HepG2 (cell line): ENCODE measurements at regions not wholly inside any gene's neighbourhood (a gene's known extent, or its start where the extent isn't known, plus 50 kb on each side); places are given as distances from the start of the nearest gene placed in this dataset.

ENCODE experiments used
- ATAC-seq: fragments of 200-7000 bp; cut with Tn5 transposase; 3 replicates; pipeline ENCODE4 v1.9.1; 2020; ENCODE audit warnings: mild to moderate bottlenecking, moderate library complexity
- BruUV-seq: library from RNA; stranded (reverse); fragments of 400-500 nt; replicated peaks from 2 replicates; lab custom pipeline; 2021; lab: Mats Ljungman, UMichigan
- CTCF ChIA-PET: fragments of 300-600 bp; formaldehyde crosslinking; extraction: SDS; loops from one replicate; lab custom pipeline; 2021; ENCODE audit warnings: low total read pairs, inconsistent platforms, low intra/inter-chr PET ratio; lab: Yijun Ruan, JAX
- POLR2A ChIA-PET: fragments of 350-600 bp; sonication (Branson Sonifier 250); formaldehyde crosslinking; loops from one replicate; lab custom pipeline; 2020; ENCODE audit warnings: antibody characterized with exemption, inconsistent platforms; lab: Yijun Ruan, JAX
- DNase-seq: peaks from one replicate; pipeline ENCODE4 v3.0.0-alpha.2; 2015; ENCODE audit warnings: low spot score
- FAIRE-seq: peaks from 3 replicates; lab custom pipeline; 2011; peaks lifted over from hg19 to GRCh38; lab: Jason Lieb, UNC
- H2AFZ ChIP-seq: one replicate; pipeline ENCODE4 v1.6.1; 2011; ENCODE audit warnings: low read length, inconsistent platforms
- H3K27ac ChIP-seq: fragments of 300-600 bp; 3 replicates; pipeline ENCODE4 v1.8.0; 2011; ENCODE audit warnings: mixed run types, mild to moderate bottlenecking, mixed read lengths, low read length, inconsistent platforms; ENCODE audit not compliant: insufficient read depth; ENCODE audit errors: extremely low read length
- H3K27me3 ChIP-seq, 2 experiments: fragments of 200-600 bp in 1 of 2; 2 replicates in 1 of 2; 3 replicates in 1 of 2; pipeline versions ENCODE4 v1.6.0 to v1.8.0; 2011; ENCODE audit warnings: low read length in 2 of 2, mild to moderate bottlenecking in 2 of 2, moderate library complexity in 2 of 2, inconsistent platforms in 1 of 2; ENCODE audit not compliant: insufficient read depth in 2 of 2, control insufficient read depth in 1 of 2
- H3K36me3 ChIP-seq, 2 experiments: fragments of 200-600 bp in 1 of 2; replicated peaks in 1 of 2; 2 replicates in 1 of 2; 3 replicates in 1 of 2; pipeline versions ENCODE4 v1.5.1 to v1.8.0; 2011; ENCODE audit warnings: low read length in 2 of 2, inconsistent platforms in 1 of 2; ENCODE audit not compliant: insufficient read depth in 2 of 2, control insufficient read depth in 1 of 2
- H3K4me1 ChIP-seq: 2 replicates; pipeline ENCODE4 v1.5.1; 2012; ENCODE audit warnings: low read length, inconsistent platforms; ENCODE audit not compliant: insufficient read depth
- H3K4me2 ChIP-seq: 2 replicates; pipeline ENCODE4 v1.6.0; 2011; ENCODE audit warnings: low read depth, low read length, inconsistent platforms
- H3K4me3 ChIP-seq, 3 experiments: fragments of 200-600 bp in 1 of 3; sonication (generic), shearing (Covaris generic) in 1 of 3; replicated peaks in 1 of 3; 2 replicates each; pipeline ENCODE4 v1.5.1; 2011 to 2016; ENCODE audit warnings: low read length in 3 of 3, inconsistent platforms in 2 of 3, low read depth in 2 of 3, mild to moderate bottlenecking in 2 of 3, control low read depth in 1 of 3, mixed read lengths in 1 of 3; ENCODE audit not compliant: insufficient read depth in 1 of 3
- H3K79me2 ChIP-seq: one replicate; pipeline ENCODE4 v1.6.1; 2011; ENCODE audit warnings: low read length, inconsistent platforms; ENCODE audit not compliant: insufficient read depth
- H3K9ac ChIP-seq: 2 replicates; pipeline ENCODE4 v1.6.0; 2011; ENCODE audit warnings: mild to moderate bottlenecking, low read depth, low read length, inconsistent platforms; ENCODE audit not compliant: insufficient read depth
- H3K9me3 ChIP-seq: 2 replicates; pipeline ENCODE4 v1.5.1; 2012; ENCODE audit warnings: mild to moderate bottlenecking, low read length
- H4K20me1 ChIP-seq: 2 replicates; pipeline ENCODE4 v1.6.0; 2011; ENCODE audit warnings: inconsistent platforms, mild to moderate bottlenecking, low read length, moderate library complexity; ENCODE audit not compliant: insufficient read depth
- BCL6 ChIP-seq: IDR thresholded peaks from 2 replicates; pipeline ENCODE4 v1.6.1; 2016; ENCODE audit warnings: missing genetic modification reagents, missing compliant biosample characterization
- CBFB ChIP-seq: sonication (generic); formaldehyde crosslinking; IDR thresholded peaks from 2 replicates; pipeline ENCODE4 v1.4.0; 2020; ENCODE audit warnings: missing genetic modification reagents
- HOXA3 ChIP-seq: sonication (generic); formaldehyde crosslinking; IDR thresholded peaks from 2 replicates; pipeline ENCODE4 v1.5.0; 2020; ENCODE audit warnings: missing genetic modification reagents
- ISL2 ChIP-seq: sonication (generic); formaldehyde crosslinking; IDR thresholded peaks from 2 replicates; pipeline ENCODE4 v1.5.0; 2020; ENCODE audit warnings: missing genetic modification reagents
- MAX ChIP-seq: IDR thresholded peaks from 2 replicates; pipeline ENCODE4 v1.6.1; 2012; ENCODE audit warnings: inconsistent platforms
- MXD4 ChIP-seq: IDR thresholded peaks from 2 replicates; pipeline ENCODE4 v1.6.1; 2016; ENCODE audit warnings: mild to moderate bottlenecking, missing biosample characterization, missing genetic modification reagents
- NFYB ChIP-seq: sonication (generic); formaldehyde crosslinking; IDR thresholded peaks from 2 replicates; pipeline ENCODE4 v1.4.0; 2020; ENCODE audit warnings: missing genetic modification reagents
- PHB2 ChIP-seq: fragments of 450-650 bp; IDR thresholded peaks from 2 replicates; pipeline ENCODE4 v1.6.1; 2018; ENCODE audit not compliant: partially characterized antibody
- SOX13 ChIP-seq, 3 experiments: fragments of 450-650 bp in 1 of 3; sonication (generic) in 1 of 3; formaldehyde crosslinking in 1 of 3; IDR thresholded peaks in 2 of 3; conservative IDR thresholded peaks in 1 of 3; 2 replicates each; pipeline versions ENCODE4 v1.5.0 to v1.6.1; 2016 to 2020; ENCODE audit warnings: antibody characterized with exemption in 1 of 3, mild to moderate bottlenecking in 1 of 3, missing compliant biosample characterization in 1 of 3, missing genetic modification reagents in 1 of 3, moderate library complexity in 1 of 3
- TERF1 ChIP-seq: sonication (generic); formaldehyde crosslinking; IDR thresholded peaks from 2 replicates; pipeline ENCODE4 v1.8.0; 2022; ENCODE audit warnings: mild to moderate bottlenecking, missing genetic modification reagents, moderate library complexity
- ZNF20 ChIP-seq: sonication (generic); formaldehyde crosslinking; IDR thresholded peaks from 2 replicates; pipeline ENCODE4 v1.4.0; 2020; ENCODE audit warnings: mild to moderate bottlenecking, moderate library complexity, missing genetic modification reagents
- ZNF292 ChIP-seq: sonication (generic); formaldehyde crosslinking; IDR thresholded peaks from 2 replicates; pipeline ENCODE4 v1.8.1; 2022; ENCODE audit warnings: mild to moderate bottlenecking, low read depth, missing genetic modification reagents, borderline replicate concordance
- ZNF343 ChIP-seq: sonication (generic); formaldehyde crosslinking; IDR thresholded peaks from 2 replicates; pipeline ENCODE4 v1.4.0; 2020; ENCODE audit warnings: mild to moderate bottlenecking, missing genetic modification reagents
- ZNF446 ChIP-seq: sonication (generic); formaldehyde crosslinking; IDR thresholded peaks from 2 replicates; pipeline ENCODE4 v1.5.0; 2020; ENCODE audit warnings: mild to moderate bottlenecking, missing genetic modification reagents
- ZNF672 ChIP-seq: sonication (generic); formaldehyde crosslinking; IDR thresholded peaks from 2 replicates; pipeline ENCODE4 v1.8.1; 2022; ENCODE audit warnings: missing genetic modification reagents
- ZNF687 ChIP-seq: sonication (generic); formaldehyde crosslinking; IDR thresholded peaks from 2 replicates; pipeline ENCODE4 v1.5.1; 2020; ENCODE audit warnings: mild to moderate bottlenecking, missing genetic modification reagents, moderate library complexity
- ZNF746 ChIP-seq: sonication (generic); formaldehyde crosslinking; IDR thresholded peaks from 2 replicates; pipeline ENCODE4 v1.8.0; 2022; ENCODE audit warnings: mild to moderate bottlenecking, missing genetic modification reagents
- ZNF772 ChIP-seq: sonication (generic); formaldehyde crosslinking; IDR thresholded peaks from 2 replicates; pipeline ENCODE4 v1.5.0; 2020; ENCODE audit warnings: mild to moderate bottlenecking, missing genetic modification reagents
- ZNF790 ChIP-seq: sonication (generic); formaldehyde crosslinking; IDR thresholded peaks from 2 replicates; pipeline ENCODE4 v1.8.0; 2022; ENCODE audit warnings: missing genetic modification reagents, mild to moderate bottlenecking, borderline replicate concordance
- WGBS: methylation state at CpG from one replicate; pipeline ENCODE4 v1.1.6; 2017; ENCODE audit warnings: low lambda C conversion rate; 5-methylcytosine and 5-hydroxymethylcytosine counted together
- in situ Hi-C: cut with HindIII; loops from 2 replicates; pipeline ENCODE4 v1.10.0; 2017; ENCODE audit warnings: low pct_unique_long_range_greater_than_20kb; ENCODE audit not compliant: extremely low pct_ligation_motif_present
- intact Hi-C: fragments of 100-400 bp; cut with micrococcal nuclease; formaldehyde crosslinking; loops from one replicate; pipeline ENCODE4 v1.10.0; 2022; ENCODE audit not compliant: unreplicated experiment

GRCh38 chr6:106910999-106911949 is 63.3 kb downstream of the CD24 start (continued):
- no peak for TF ChIP-seq ZNF343 (CRISPR knock-in tag)
- TF ChIP-seq MAX: no peak
- no peak for TF ChIP-seq TERF1 (CRISPR knock-in tag)
- no peak for TF ChIP-seq MXD4 (CRISPR knock-in tag)
- TF ChIP-seq ISL2: peak; percentile 52; the same call in 1 of the 2 replicates
- no peak for TF ChIP-seq ZNF20 (CRISPR knock-in tag)
- TF ChIP-seq ZNF446 (CRISPR knock-in tag): no peak
- no peak for TF ChIP-seq SOX13 (IDR thresholded peaks at IDR 0.05)
- peak in 1 of 2 experiments; percentile 49; a peak in 2 of 4 replicates for TF ChIP-seq SOX13 (CRISPR knock-in tag; conservative IDR thresholded peaks at IDR 0.05 in 1 of 2, IDR thresholded peaks at IDR 0.05 in 1 of 2)
- TF ChIP-seq ZNF672 (CRISPR knock-in tag): no peak
- TF ChIP-seq BCL6: peak; percentile 39

- DNase-seq (no peak), ATAC-seq (no peak), FAIRE-seq (no peak)
- Histone ChIP-seq H3K79me2 (no peaks in the 10 kb centered on the region), H4K20me1 (no peaks in the 10 kb centered on the region), H2AFZ (no peak overlapping the region), H3K4me1 (peaks cover 34% of the 10 kb centered on the region), H3K9ac (no peak overlapping the region), H3K4me3 (no peak overlapping the region), H3K4me2 (no peak overlapping the region), H3K9me3 (no peaks in the 10 kb centered on the region), H3K36me3 (no peaks in the 10 kb centered on the region), H3K27ac (no peak overlapping the region), H3K27me3 (peaks cover 0 to 5% of the 10 kb centered on the region in 2 experiments; a peak in 3 of 5 replicates)
- BruUV-seq: no TSS peak
- CTCF ChIA-PET: no interaction called here
- in situ Hi-C loops: no loop called here
- POLR2A ChIA-PET: no interaction called here
- 47% methylated on average over 3 of the region's 3 CpGs for WGBS
- intact Hi-C loops: no loop called here
- TF ChIP-seq ZNF746 (CRISPR knock-in tag) (no peak), ZNF687 (CRISPR knock-in tag) (no peak), ZNF772 (CRISPR knock-in tag) (no peak), NFYB (CRISPR knock-in tag) (no peak), PHB2 (no peak), CBFB (CRISPR knock-in tag) (no peak), HOXA3 (no peak), ZNF790 (CRISPR knock-in tag) (no peak), ZNF292 (CRISPR knock-in tag) (no peak)
Observed at GRCh38 chr6:106908386-106908840, 66.1 kb downstream of the CD24 start.
